ENCODE measurements at regions not wholly inside any gene's neighbourhood (a gene's known extent, or its start where the extent isn't known, plus 50 kb on each side); places are given as distances from the start of the nearest gene placed in this dataset.

DNA sequence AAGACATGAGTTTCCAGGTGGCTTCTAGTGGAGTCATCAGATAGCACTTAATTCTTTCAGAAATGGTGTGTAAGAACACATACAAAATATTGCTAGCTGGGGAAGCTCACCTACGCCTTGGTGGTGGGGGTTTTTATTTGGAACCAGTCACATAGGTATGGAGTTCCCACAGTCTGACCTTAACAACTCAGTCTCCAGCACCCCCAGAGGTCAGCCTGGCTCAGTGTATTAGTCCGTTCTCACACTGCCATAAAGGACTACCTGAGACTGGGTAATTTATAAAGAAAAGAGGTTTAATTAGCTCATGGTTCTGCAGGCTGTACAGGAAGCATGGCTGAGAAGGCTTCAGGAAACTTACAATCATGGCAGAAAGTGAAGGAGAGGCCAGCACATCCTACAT is 317.5 kb upstream of the ZC3H12C start:
- TF ChIP-seq CTCF (optimal IDR thresholded peaks at IDR 0.05 in 1 of 3, IDR thresholded peaks at IDR 0.05 in 1 of 3, conservative IDR thresholded peaks at IDR 0.05 in 1 of 3; ENCODE audit: extremely low read depth in 1 of 3, insufficient read depth in 2 of 3, low read length in 3 of 3) = no peak
- no peak for TF ChIP-seq EZH2 (IDR thresholded peaks at IDR 0.05; ENCODE audit: low read length)
